T-helper 1 cell treated with Interleukin-12 subunit alpha and Interleukin-12 subunit beta and Interleukin-4 antibody, amounts not matched to agents 30 μg/mL and 1 μg/mL, for 36 hours (primary cell): ENCODE measurements at regions not wholly inside any gene's neighbourhood (a gene's known extent, or its start where the extent isn't known, plus 50 kb on each side); places are given as distances from the start of the nearest gene placed in this dataset.

Experiments used
- H3K27ac Mint-ChIP-seq: one replicate; pipeline ENCODE4 v1.8.0; 2021; ENCODE audit warnings: mild to moderate bottlenecking, mixed read lengths
- H3K27me3 Mint-ChIP-seq: one replicate; pipeline ENCODE4 v1.8.0; 2021; ENCODE audit warnings: low read depth, mixed read lengths
- H3K36me3 Mint-ChIP-seq: one replicate; pipeline ENCODE4 v1.8.0; 2021; ENCODE audit warnings: low read depth, mixed read lengths
- H3K4me1 Mint-ChIP-seq: one replicate; pipeline ENCODE4 v1.8.0; 2021; ENCODE audit warnings: low read depth, mixed read lengths
- H3K4me3 Mint-ChIP-seq: one replicate; pipeline ENCODE4 v1.8.0; 2021; ENCODE audit warnings: mild to moderate bottlenecking, moderate library complexity, mixed read lengths
- H3K9me3 Mint-ChIP-seq: one replicate; pipeline ENCODE4 v1.8.0; 2021; ENCODE audit warnings: mixed read lengths

- Mint-ChIP-seq H3K36me3 (peaks cover 2% of the 10 kb centered on the region), H3K9me3 (peaks cover 13% of the 10 kb centered on the region), H3K4me3 (no peak overlapping the region), H3K4me1 (no peaks in the 10 kb centered on the region), H3K27ac (no peak overlapping the region), H3K27me3 (no peaks in the 10 kb centered on the region)
Observed at GRCh38 chr3:59319442-59319841, 269.6 kb upstream of the CFAP20DC start.

- Mint-ChIP-seq H3K4me1 (peaks cover 3% of the 10 kb centered on the region), H3K27me3 (no peaks in the 10 kb centered on the region), H3K9me3 (peaks cover 13% of the 10 kb centered on the region), H3K4me3 (no peak overlapping the region), H3K27ac (no peak overlapping the region), H3K36me3 (peaks cover 2% of the 10 kb centered on the region)
Observed at GRCh38 chr3:59318881-59319280, 269.1 kb upstream of the CFAP20DC start.

GRCh38 chr3:59317386-59317785, 267.6 kb upstream of the CFAP20DC start:
- peaks cover 3% of the 10 kb centered on the region for H3K4me1 Mint-ChIP-seq
- no peak overlapping the region for H3K27ac Mint-ChIP-seq
- peaks cover 2% of the 10 kb centered on the region for H3K36me3 Mint-ChIP-seq
- H3K9me3 Mint-ChIP-seq = peaks cover 12% of the 10 kb centered on the region
- no peaks in the 10 kb centered on the region for H3K27me3 Mint-ChIP-seq
- no peak overlapping the region for H3K4me3 Mint-ChIP-seq

GRCh38 chr3:59316688-59317275, 267.0 kb upstream of the CFAP20DC start:
- no peaks in the 10 kb centered on the region for H3K27me3 Mint-ChIP-seq
- H3K4me1 Mint-ChIP-seq = peaks cover 6% of the 10 kb centered on the region

GRCh38 chr3:59313365-59313764, 263.5 kb upstream of the CFAP20DC start:
- Mint-ChIP-seq H3K36me3 (no peaks in the 10 kb centered on the region), H3K9me3 (no peaks in the 10 kb centered on the region)

More at GRCh38 chr3:59316688-59317275, 267.0 kb upstream of the CFAP20DC start:
- H3K36me3 Mint-ChIP-seq = peaks cover 2% of the 10 kb centered on the region
- H3K9me3 Mint-ChIP-seq = peaks cover 6% of the 10 kb centered on the region
- H3K27ac Mint-ChIP-seq = no peak overlapping the region
- no peak overlapping the region for H3K4me3 Mint-ChIP-seq

GRCh38 chr3:59311231-59311630, 261.4 kb upstream of the CFAP20DC start:
- Mint-ChIP-seq H3K27ac (no peak overlapping the region), H3K4me1 (peaks cover 14% of the 10 kb centered on the region), H3K4me3 (no peak overlapping the region), H3K36me3 (no peaks in the 10 kb centered on the region), H3K27me3 (no peaks in the 10 kb centered on the region), H3K9me3 (no peaks in the 10 kb centered on the region)

More at GRCh38 chr3:59313365-59313764, 263.5 kb upstream of the CFAP20DC start:
- H3K27ac Mint-ChIP-seq = no peak overlapping the region
- H3K4me1 Mint-ChIP-seq = peaks cover 14% of the 10 kb centered on the region
- no peaks in the 10 kb centered on the region for H3K27me3 Mint-ChIP-seq
- H3K4me3 Mint-ChIP-seq = no peak overlapping the region

- Mint-ChIP-seq H3K36me3 (no peaks in the 10 kb centered on the region), H3K27me3 (no peaks in the 10 kb centered on the region), H3K27ac (no peak overlapping the region), H3K4me1 (peaks cover 14% of the 10 kb centered on the region), H3K4me3 (no peak overlapping the region), H3K9me3 (no peaks in the 10 kb centered on the region)
Observed at GRCh38 chr3:59310736-59311135, 260.9 kb upstream of the CFAP20DC start.

GRCh38 chr3:59308684-59309083, 258.9 kb upstream of the CFAP20DC start:
- peaks cover 12% of the 10 kb centered on the region for H3K4me1 Mint-ChIP-seq
- H3K27ac Mint-ChIP-seq = no peak overlapping the region
- H3K36me3 Mint-ChIP-seq = no peaks in the 10 kb centered on the region
- H3K4me3 Mint-ChIP-seq = no peak overlapping the region
- H3K9me3 Mint-ChIP-seq = no peaks in the 10 kb centered on the region
- no peaks in the 10 kb centered on the region for H3K27me3 Mint-ChIP-seq

GRCh38 chr3:59308001-59308400, 258.2 kb upstream of the CFAP20DC start:
- Mint-ChIP-seq H3K36me3 (no peaks in the 10 kb centered on the region), H3K27ac (no peak overlapping the region)

GRCh38 chr3:59306436-59306835, 256.6 kb upstream of the CFAP20DC start:
- no peak overlapping the region for H3K27ac Mint-ChIP-seq
- H3K36me3 Mint-ChIP-seq = no peaks in the 10 kb centered on the region
- no peaks in the 10 kb centered on the region for H3K27me3 Mint-ChIP-seq
- H3K4me1 Mint-ChIP-seq = peaks cover 13% of the 10 kb centered on the region
- H3K9me3 Mint-ChIP-seq = no peaks in the 10 kb centered on the region
- H3K4me3 Mint-ChIP-seq = no peak overlapping the region

More at GRCh38 chr3:59308001-59308400, 258.2 kb upstream of the CFAP20DC start:
- Mint-ChIP-seq H3K9me3 (no peaks in the 10 kb centered on the region), H3K27me3 (no peaks in the 10 kb centered on the region), H3K4me1 (peaks cover 12% of the 10 kb centered on the region), H3K4me3 (no peak overlapping the region)

- Mint-ChIP-seq H3K27me3 (no peaks in the 10 kb centered on the region), H3K36me3 (no peaks in the 10 kb centered on the region), H3K4me3 (no peak overlapping the region)
Observed at GRCh38 chr3:59304296-59304695, 254.5 kb upstream of the CFAP20DC start.

GRCh38 chr3:59303452-59303851, 253.6 kb upstream of the CFAP20DC start:
- no peak overlapping the region for H3K4me3 Mint-ChIP-seq
- H3K27me3 Mint-ChIP-seq = no peaks in the 10 kb centered on the region
- H3K36me3 Mint-ChIP-seq = no peaks in the 10 kb centered on the region
- H3K27ac Mint-ChIP-seq = no peak overlapping the region
- H3K4me1 Mint-ChIP-seq = peaks cover 10% of the 10 kb centered on the region
- no peaks in the 10 kb centered on the region for H3K9me3 Mint-ChIP-seq

More at GRCh38 chr3:59304296-59304695, 254.5 kb upstream of the CFAP20DC start:
- Mint-ChIP-seq H3K9me3 (no peaks in the 10 kb centered on the region), H3K4me1 (peaks cover 10% of the 10 kb centered on the region), H3K27ac (no peak overlapping the region)

GRCh38 chr3:59302442-59302841, 252.6 kb upstream of the CFAP20DC start:
- H3K27me3 Mint-ChIP-seq = no peaks in the 10 kb centered on the region
- H3K27ac Mint-ChIP-seq = no peak overlapping the region
- H3K4me3 Mint-ChIP-seq = no peak overlapping the region
- peaks cover 10% of the 10 kb centered on the region for H3K4me1 Mint-ChIP-seq
- H3K9me3 Mint-ChIP-seq = no peaks in the 10 kb centered on the region
- H3K36me3 Mint-ChIP-seq = no peaks in the 10 kb centered on the region

- Mint-ChIP-seq H3K27ac (no peak overlapping the region), H3K9me3 (peaks cover 9% of the 10 kb centered on the region), H3K4me3 (no peak overlapping the region), H3K36me3 (peaks cover 2% of the 10 kb centered on the region), H3K4me1 (peaks cover 10% of the 10 kb centered on the region), H3K27me3 (no peaks in the 10 kb centered on the region)
Observed at GRCh38 chr3:59300733-59301132, 250.9 kb upstream of the CFAP20DC start.

- H3K27ac Mint-ChIP-seq = no peak overlapping the region
- peaks cover 4% of the 10 kb centered on the region for H3K36me3 Mint-ChIP-seq
- peaks cover 13% of the 10 kb centered on the region for H3K9me3 Mint-ChIP-seq
- H3K27me3 Mint-ChIP-seq = no peaks in the 10 kb centered on the region
- no peak overlapping the region for H3K4me3 Mint-ChIP-seq
- peaks cover 10% of the 10 kb centered on the region for H3K4me1 Mint-ChIP-seq
Observed at GRCh38 chr3:59299561-59299960, 249.7 kb upstream of the CFAP20DC start.

GRCh38 chr3:59290358-59290757, 240.5 kb upstream of the CFAP20DC start:
- H3K4me3 Mint-ChIP-seq = no peak overlapping the region
- no peak overlapping the region for H3K27ac Mint-ChIP-seq
- H3K36me3 Mint-ChIP-seq = peaks cover 7% of the 10 kb centered on the region
- H3K9me3 Mint-ChIP-seq = peaks cover 25% of the 10 kb centered on the region
- H3K27me3 Mint-ChIP-seq = no peaks in the 10 kb centered on the region
- peaks cover 19% of the 10 kb centered on the region for H3K4me1 Mint-ChIP-seq
